ENCODE measurements at regions not wholly inside any gene's neighbourhood (a gene's known extent, or its start where the extent isn't known, plus 50 kb on each side); places are given as distances from the start of the nearest gene placed in this dataset.
"Not testable (repeated sequence)": the region's sequence is repeated elsewhere in the genome, so short reads cannot be mapped to it uniquely, and the experiment has no call there.

DNA sequence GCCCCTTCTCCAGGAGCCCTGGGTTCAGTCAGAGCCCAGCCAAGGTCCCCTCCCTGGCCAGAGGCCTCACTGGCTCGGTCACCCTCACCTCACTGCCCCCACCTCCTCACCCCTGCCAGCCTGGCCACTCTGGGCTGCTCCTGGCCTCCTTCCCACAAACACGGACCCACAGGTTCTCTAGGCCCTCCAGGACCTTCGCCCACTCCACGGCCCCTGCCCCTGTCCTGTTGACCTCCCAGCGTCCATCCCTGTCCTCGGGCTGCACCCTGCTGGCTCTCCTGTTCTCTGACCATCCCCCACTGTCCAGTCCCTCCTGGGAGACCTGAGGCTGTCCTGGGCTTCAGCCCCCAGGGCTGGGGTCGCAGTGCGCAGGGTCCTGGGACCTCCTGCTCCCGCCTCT, 173.3 kb downstream of the TMEM121 start:
- TF ChIP-seq POLR2A, POU2F2, TAF1 (IDR thresholded peaks at IDR 0.05; ENCODE audit: low read depth, low read length): not testable (repeated sequence)
- TF ChIP-seq POLR2AphosphoS5 (IDR thresholded peaks at IDR 0.05; ENCODE audit: low read depth, low read length) = 0 out of 2 replicates have a peak, but pooled peaks have one; percentile 17
